ENCODE measurements at regions not wholly inside any gene's neighbourhood (a gene's known extent, or its start where the extent isn't known, plus 50 kb on each side); places are given as distances from the start of the nearest gene placed in this dataset.

DNA sequence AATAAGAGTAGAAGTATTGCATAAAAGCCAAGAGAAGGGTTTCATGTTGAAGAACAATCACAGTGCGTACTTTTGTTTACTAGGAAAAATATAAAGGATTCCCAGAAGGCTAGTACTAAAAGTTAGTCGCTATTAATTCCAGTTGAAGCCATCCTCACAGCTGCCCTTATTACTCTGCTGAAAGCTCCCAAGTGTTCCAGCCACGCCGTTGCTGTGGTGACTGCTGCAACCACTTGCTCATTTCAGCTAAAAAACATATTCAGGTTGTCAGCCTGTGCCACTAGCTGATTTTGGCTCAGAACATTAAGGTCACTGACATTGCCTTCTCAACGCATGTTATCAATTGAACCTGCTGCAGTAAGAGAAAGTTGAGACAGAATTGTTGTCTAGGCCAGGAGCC, 87.1 kb upstream of the FNDC3A start:
- ATAC-seq: no peak
- no peak overlapping the region for H3K27ac ChIP-seq (ENCODE audit: low read length)
- 96% methylated on average over 5 of the region's 5 CpGs for WGBS (ENCODE audit: insufficient coverage)
- no peaks in the 10 kb centered on the region for H3K36me3 Mint-ChIP-seq
- H3K4me1 ChIP-seq (ENCODE audit: control insufficient read depth, insufficient read depth, low read length): no peaks in the 10 kb centered on the region
- intact Hi-C loops (cut with micrococcal nuclease): no loop called here
- no peaks in the 10 kb centered on the region for H3K9me3 Mint-ChIP-seq
- no peaks in the 10 kb centered on the region for H3K4me1 Mint-ChIP-seq
- H3K27me3 ChIP-seq (ENCODE audit: control insufficient read depth, insufficient read depth, low read length): no peaks in the 10 kb centered on the region
- peaks cover 0 to 3% of the 10 kb centered on the region in 2 donors for H3K27me3 Mint-ChIP-seq (ENCODE audit: low read depth in 2 of 2)
- no peak overlapping the region for H3K4me3 Mint-ChIP-seq
- H3K4me3 ChIP-seq (ENCODE audit: low read length): no peak overlapping the region
- TF ChIP-seq, protein P1, sequence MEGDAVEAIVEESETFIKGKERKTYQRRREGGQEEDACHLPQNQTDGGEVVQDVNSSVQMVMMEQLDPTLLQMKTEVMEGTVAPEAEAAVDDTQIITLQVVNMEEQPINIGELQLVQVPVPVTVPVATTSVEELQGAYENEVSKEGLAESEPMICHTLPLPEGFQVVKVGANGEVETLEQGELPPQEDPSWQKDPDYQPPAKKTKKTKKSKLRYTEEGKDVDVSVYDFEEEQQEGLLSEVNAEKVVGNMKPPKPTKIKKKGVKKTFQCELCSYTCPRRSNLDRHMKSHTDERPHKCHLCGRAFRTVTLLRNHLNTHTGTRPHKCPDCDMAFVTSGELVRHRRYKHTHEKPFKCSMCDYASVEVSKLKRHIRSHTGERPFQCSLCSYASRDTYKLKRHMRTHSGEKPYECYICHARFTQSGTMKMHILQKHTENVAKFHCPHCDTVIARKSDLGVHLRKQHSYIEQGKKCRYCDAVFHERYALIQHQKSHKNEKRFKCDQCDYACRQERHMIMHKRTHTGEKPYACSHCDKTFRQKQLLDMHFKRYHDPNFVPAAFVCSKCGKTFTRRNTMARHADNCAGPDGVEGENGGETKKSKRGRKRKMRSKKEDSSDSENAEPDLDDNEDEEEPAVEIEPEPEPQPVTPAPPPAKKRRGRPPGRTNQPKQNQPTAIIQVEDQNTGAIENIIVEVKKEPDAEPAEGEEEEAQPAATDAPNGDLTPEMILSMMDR (IDR thresholded peaks at IDR 0.05): no peak
- no peaks in the 10 kb centered on the region for H3K36me3 ChIP-seq (ENCODE audit: control insufficient read depth, insufficient read depth, low read length)
- H3K9me3 ChIP-seq (ENCODE audit: control insufficient read depth, insufficient read depth, low read length): no peaks in the 10 kb centered on the region
- H3K27ac Mint-ChIP-seq: no peak overlapping the region
- no peak for DNase-seq

DNA sequence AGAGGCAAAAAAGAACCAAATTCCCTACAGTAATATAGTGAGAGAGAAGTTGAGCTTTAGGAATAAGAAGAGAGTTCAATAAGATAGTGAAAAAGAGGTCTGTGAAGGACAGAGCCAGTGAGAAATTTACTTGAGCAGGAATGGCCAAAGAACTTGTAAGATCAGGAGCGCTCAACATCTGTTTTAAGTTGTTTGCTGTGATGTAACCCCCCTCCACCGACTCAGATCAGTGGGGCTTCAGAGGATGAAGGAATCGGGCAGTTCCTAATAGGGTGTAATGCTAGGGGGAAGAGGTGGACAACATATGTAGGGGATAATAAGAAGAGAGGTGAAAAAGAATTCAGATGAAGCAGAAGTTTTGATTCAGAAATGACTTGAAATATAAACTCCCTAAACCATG, 85.3 kb upstream of the FNDC3A start:
- WGBS (ENCODE audit: insufficient coverage): 60% methylated on average over 3 of the region's 3 CpGs
- TF ChIP-seq, protein P1 (IDR thresholded peaks at IDR 0.05): no peak
- DNase-seq: no peak
- intact Hi-C loops (cut with micrococcal nuclease): no loop called here
- H3K27me3 ChIP-seq (ENCODE audit: control insufficient read depth, insufficient read depth, low read length): no peaks in the 10 kb centered on the region
- Mint-ChIP-seq H3K27me3 (ENCODE audit: low read depth in 2 of 2) (peaks cover 2 to 3% of the 10 kb centered on the region in 2 donors), H3K36me3 (no peaks in the 10 kb centered on the region), H3K9me3 (no peaks in the 10 kb centered on the region), H3K4me3 (no peak overlapping the region), H3K4me1 (no peaks in the 10 kb centered on the region), H3K27ac (no peak overlapping the region)
- H3K9me3 ChIP-seq (ENCODE audit: control insufficient read depth, insufficient read depth, low read length): no peaks in the 10 kb centered on the region
- H3K4me1 ChIP-seq (ENCODE audit: control insufficient read depth, insufficient read depth, low read length): no peaks in the 10 kb centered on the region
- no peak for ATAC-seq
- no peak overlapping the region for H3K4me3 ChIP-seq (ENCODE audit: low read length)
- no peaks in the 10 kb centered on the region for H3K36me3 ChIP-seq (ENCODE audit: control insufficient read depth, insufficient read depth, low read length)
- H3K27ac ChIP-seq (ENCODE audit: low read length): no peak overlapping the region

DNA sequence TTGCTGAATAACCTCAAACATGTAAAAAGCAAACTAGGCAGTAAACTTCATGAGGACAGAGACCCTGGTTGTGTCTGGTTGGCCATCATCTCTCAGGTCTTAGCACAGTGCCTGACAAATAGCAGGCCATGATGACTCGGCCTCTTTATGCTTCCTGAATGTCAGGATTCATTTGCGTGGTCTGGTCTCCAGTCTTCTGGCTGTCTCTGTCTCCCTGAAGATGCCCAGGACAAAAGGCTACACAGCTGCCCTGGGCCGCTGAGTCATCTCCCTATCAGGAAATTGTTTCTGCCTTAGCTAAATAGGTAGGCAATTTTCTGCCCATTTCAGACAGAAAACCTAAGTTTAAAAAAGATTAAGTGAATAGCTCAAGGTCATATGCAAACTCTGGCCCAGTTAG, 84.1 kb upstream of the FNDC3A start:
- Mint-ChIP-seq H3K4me3 (no peak overlapping the region), H3K36me3 (no peaks in the 10 kb centered on the region), H3K27me3 (ENCODE audit: low read depth in 2 of 2) (peaks cover 3 to 7% of the 10 kb centered on the region in 2 donors), H3K9me3 (no peaks in the 10 kb centered on the region), H3K4me1 (no peaks in the 10 kb centered on the region), H3K27ac (no peak overlapping the region)
- H3K27me3 ChIP-seq (ENCODE audit: control insufficient read depth, insufficient read depth, low read length): no peaks in the 10 kb centered on the region
- no peaks in the 10 kb centered on the region for H3K4me1 ChIP-seq (ENCODE audit: control insufficient read depth, insufficient read depth, low read length)
- WGBS (ENCODE audit: insufficient coverage): 33% methylated on average over 3 of the region's 3 CpGs
- no peak overlapping the region for H3K27ac ChIP-seq (ENCODE audit: low read length)
- H3K36me3 ChIP-seq (ENCODE audit: control insufficient read depth, insufficient read depth, low read length): no peaks in the 10 kb centered on the region
- H3K9me3 ChIP-seq (ENCODE audit: control insufficient read depth, insufficient read depth, low read length): no peaks in the 10 kb centered on the region
- H3K4me3 ChIP-seq (ENCODE audit: low read length): no peak overlapping the region
- no peak for ATAC-seq
- TF ChIP-seq, protein P1 (IDR thresholded peaks at IDR 0.05): no peak
- intact Hi-C loops (cut with micrococcal nuclease): no loop called here
- DNase-seq: no peak

DNA sequence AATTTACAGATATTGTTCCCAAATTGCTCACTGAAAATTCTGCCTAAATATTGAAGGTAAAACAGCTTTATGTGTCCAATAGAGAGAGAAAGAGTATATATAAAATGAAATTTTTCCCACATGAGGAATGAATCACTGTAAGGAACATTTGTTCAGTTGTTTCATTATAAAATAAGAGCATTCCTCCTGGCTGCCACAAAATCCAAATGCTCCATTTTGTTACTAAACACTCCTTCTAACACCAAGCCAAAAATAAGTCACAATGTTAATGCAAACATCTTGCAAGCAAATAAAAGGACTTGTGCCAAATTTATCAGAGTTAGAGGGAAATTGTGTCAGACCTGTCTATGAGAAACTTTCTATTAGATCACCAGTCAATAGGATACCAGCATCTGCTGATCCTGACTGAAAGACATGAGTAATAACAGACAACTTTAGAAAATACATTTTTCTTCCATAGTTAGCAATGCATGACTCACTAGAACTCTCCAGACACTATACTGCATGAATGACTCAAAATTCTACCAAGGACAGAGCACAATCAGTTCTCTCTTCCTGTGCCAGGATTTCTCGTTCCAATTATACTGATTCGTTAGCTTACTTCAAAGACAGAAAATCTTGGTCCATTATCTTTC, 83.5 kb upstream of the FNDC3A start:
- Histone ChIP-seq H3K9me3 (ENCODE audit: control insufficient read depth, insufficient read depth, low read length) (no peaks in the 10 kb centered on the region), H3K27ac (ENCODE audit: low read length) (no peak overlapping the region), H3K4me1 (ENCODE audit: control insufficient read depth, insufficient read depth, low read length) (no peaks in the 10 kb centered on the region), H3K36me3 (ENCODE audit: control insufficient read depth, insufficient read depth, low read length) (no peaks in the 10 kb centered on the region), H3K4me3 (ENCODE audit: low read length) (no peak overlapping the region), H3K27me3 (ENCODE audit: control insufficient read depth, insufficient read depth, low read length) (no peaks in the 10 kb centered on the region)
- ATAC-seq: no peak
- 64% methylated on average over 2 of the region's 2 CpGs for WGBS (ENCODE audit: insufficient coverage)
- intact Hi-C loops (cut with micrococcal nuclease): no loop called here
- Mint-ChIP-seq H3K4me3 (no peak overlapping the region), H3K27ac (no peak overlapping the region), H3K9me3 (no peaks in the 10 kb centered on the region), H3K36me3 (no peaks in the 10 kb centered on the region), H3K4me1 (no peaks in the 10 kb centered on the region), H3K27me3 (ENCODE audit: low read depth in 2 of 2) (peaks cover 3 to 7% of the 10 kb centered on the region in 2 donors)
- no peak for DNase-seq
- TF ChIP-seq, protein P1 (IDR thresholded peaks at IDR 0.05): no peak

All from natural killer cell (primary cell).